Osteoblast (primary cell): ENCODE measurements at regions not wholly inside any gene's neighbourhood (a gene's known extent, or its start where the extent isn't known, plus 50 kb on each side); places are given as distances from the start of the nearest gene placed in this dataset.

Experiments
- DNase-seq: peaks from one replicate; pipeline ENCODE4 v3.0.0; 2011; ENCODE audit warnings: low spot score, mixed read lengths; ENCODE audit not compliant: insufficient read length; ENCODE audit errors: missing footprints
- H2AFZ ChIP-seq: 2 replicates; pipeline ENCODE4 v1.6.0; 2011; ENCODE audit warnings: mild to moderate bottlenecking, low read length
- H3K27ac ChIP-seq: 2 replicates; pipeline ENCODE4 v1.5.1; 2011; ENCODE audit warnings: mild to moderate bottlenecking, low read depth, low read length, moderate library complexity
- H3K27me3 ChIP-seq: 2 replicates; pipeline ENCODE4 v1.6.0; 2012; ENCODE audit warnings: mild to moderate bottlenecking, control low read depth, inconsistent platforms, low read length, moderate library complexity; ENCODE audit not compliant: insufficient read depth
- H3K36me3 ChIP-seq: 2 replicates; pipeline ENCODE4 v1.5.1; 2011; ENCODE audit warnings: mild to moderate bottlenecking, low read length, control low read depth, moderate library complexity; ENCODE audit not compliant: insufficient read depth
- H3K4me1 ChIP-seq: 2 replicates; pipeline ENCODE4 v1.5.1; 2011; ENCODE audit warnings: mild to moderate bottlenecking, low read length, control low read depth, moderate library complexity; ENCODE audit not compliant: insufficient read depth
- H3K4me2 ChIP-seq: 2 replicates; pipeline ENCODE4 v1.6.0; 2011; ENCODE audit warnings: mild to moderate bottlenecking, low read length; ENCODE audit not compliant: insufficient read depth
- H3K4me3 ChIP-seq: fragments of 200-600 bp; sonication (generic); 3 replicates; pipeline ENCODE4 v1.5.1; 2012; ENCODE audit warnings: mild to moderate bottlenecking, low read length, inconsistent platforms; ENCODE audit not compliant: insufficient read depth
- H3K79me2 ChIP-seq: 2 replicates; pipeline ENCODE4 v1.6.0; 2012; ENCODE audit warnings: mild to moderate bottlenecking, low read length, control low read depth, inconsistent platforms; ENCODE audit not compliant: insufficient read depth
- H3K9me3 ChIP-seq: 2 replicates; pipeline ENCODE4 v1.5.1; 2011; ENCODE audit warnings: low read depth, low read length, control low read depth
- H4K20me1 ChIP-seq: 2 replicates; pipeline ENCODE4 v1.6.0; 2012; ENCODE audit warnings: mild to moderate bottlenecking, low read length, control low read depth; ENCODE audit not compliant: insufficient read depth
- CTCF ChIP-seq: IDR thresholded peaks from 2 replicates; pipeline ENCODE4 v1.5.1; 2011; ENCODE audit warnings: mild to moderate bottlenecking, low read depth, low read length, moderate library complexity; ENCODE audit errors: extremely low read depth

DNA sequence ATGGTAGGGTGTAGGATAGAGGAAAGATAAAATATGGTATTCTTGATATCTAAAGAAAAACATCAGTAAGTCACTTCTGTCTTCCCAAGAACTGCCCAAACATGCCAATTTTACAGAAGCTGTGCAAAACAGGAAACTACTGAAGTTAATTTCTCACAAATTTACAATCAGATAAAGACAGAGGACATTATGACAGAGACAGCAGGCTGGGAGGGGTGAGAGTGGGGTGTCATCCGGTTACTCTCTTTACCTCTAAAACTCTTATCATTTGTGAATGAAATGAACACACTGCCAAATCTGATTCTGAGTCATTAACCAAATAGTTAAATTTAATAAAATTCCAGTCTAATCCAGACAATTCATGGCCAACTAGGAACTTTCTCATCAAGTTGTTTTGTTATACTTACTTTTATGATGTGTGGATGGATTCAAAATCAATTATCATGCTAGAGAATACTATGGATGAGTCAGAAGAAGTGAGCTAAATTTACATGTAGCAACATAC lies 323.2 kb upstream of the MEX3C start:
- no peak for TF ChIP-seq CTCF
- no peaks in the 10 kb centered on the region for H4K20me1 ChIP-seq

DNA sequence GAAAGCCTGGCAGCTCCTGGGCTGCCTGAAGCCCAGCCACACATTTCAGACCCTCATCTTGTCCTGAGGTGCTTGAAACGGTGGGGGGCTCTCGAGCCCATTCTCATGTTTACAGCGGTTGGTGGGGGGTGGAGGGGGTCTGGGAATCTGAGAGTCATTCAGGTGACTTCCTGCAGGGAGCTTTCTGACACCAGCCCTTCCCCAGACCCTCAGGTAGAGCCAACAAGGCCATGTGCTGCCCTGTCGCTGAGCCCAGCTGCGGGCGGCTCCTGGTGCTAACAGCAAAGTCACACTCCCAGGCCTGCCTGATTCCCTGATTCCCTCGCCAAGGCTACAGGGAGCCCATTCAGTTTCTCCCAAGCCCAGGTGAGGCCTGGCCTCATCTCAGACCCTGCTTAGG lies 324.9 kb upstream of the MEX3C start:
- Histone ChIP-seq H4K20me1 (no peaks in the 10 kb centered on the region), H2AFZ (no peak overlapping the region), H3K27ac (no peak overlapping the region), H3K4me1 (no peaks in the 10 kb centered on the region), H3K9me3 (no peaks in the 10 kb centered on the region), H3K36me3 (no peaks in the 10 kb centered on the region), H3K4me3 (no peak overlapping the region), H3K4me2 (no peak overlapping the region), H3K27me3 (no peaks in the 10 kb centered on the region), H3K79me2 (no peaks in the 10 kb centered on the region)
- TF ChIP-seq CTCF, result no peak
- no peak for DNase-seq

More for the DNA sequence above, 323.2 kb upstream of the MEX3C start:
- Histone ChIP-seq H3K4me2 (no peak overlapping the region), H3K79me2 (no peaks in the 10 kb centered on the region), H3K4me1 (no peaks in the 10 kb centered on the region), H3K9me3 (no peaks in the 10 kb centered on the region), H3K36me3 (no peaks in the 10 kb centered on the region), H3K27me3 (no peaks in the 10 kb centered on the region), H3K27ac (no peak overlapping the region), H3K4me3 (no peak overlapping the region), H2AFZ (no peak overlapping the region)
- DNase-seq, result no peak

DNA sequence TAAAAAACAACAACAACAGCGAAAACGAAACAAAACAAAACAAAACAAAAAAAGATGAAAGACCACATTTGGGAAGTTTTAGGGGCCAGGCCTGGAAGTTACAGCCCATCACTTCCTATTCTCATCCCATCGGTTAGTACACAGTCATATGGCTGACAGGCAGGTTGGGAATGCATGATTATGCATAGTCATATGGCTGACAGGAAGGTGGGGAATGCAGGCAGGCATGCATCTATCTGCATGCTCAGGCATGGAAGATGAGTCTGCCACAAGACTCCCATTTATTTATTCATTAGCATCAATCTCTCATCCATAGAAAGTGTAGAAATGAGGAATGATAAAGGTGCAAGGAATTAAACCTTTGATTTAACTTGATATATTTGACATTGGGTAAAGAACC lies 325.3 kb upstream of the MEX3C start:
- H3K4me1 ChIP-seq, result no peaks in the 10 kb centered on the region
- H4K20me1 ChIP-seq, result no peaks in the 10 kb centered on the region
- no peaks in the 10 kb centered on the region for H3K9me3 ChIP-seq
- no peak overlapping the region for H3K4me3 ChIP-seq
- TF ChIP-seq CTCF, result no peak
- no peaks in the 10 kb centered on the region for H3K36me3 ChIP-seq
- H3K79me2 ChIP-seq, result no peaks in the 10 kb centered on the region
- no peak for DNase-seq
- no peak overlapping the region for H3K4me2 ChIP-seq
- H3K27me3 ChIP-seq, result no peaks in the 10 kb centered on the region
- no peak overlapping the region for H2AFZ ChIP-seq
- no peak overlapping the region for H3K27ac ChIP-seq

DNA sequence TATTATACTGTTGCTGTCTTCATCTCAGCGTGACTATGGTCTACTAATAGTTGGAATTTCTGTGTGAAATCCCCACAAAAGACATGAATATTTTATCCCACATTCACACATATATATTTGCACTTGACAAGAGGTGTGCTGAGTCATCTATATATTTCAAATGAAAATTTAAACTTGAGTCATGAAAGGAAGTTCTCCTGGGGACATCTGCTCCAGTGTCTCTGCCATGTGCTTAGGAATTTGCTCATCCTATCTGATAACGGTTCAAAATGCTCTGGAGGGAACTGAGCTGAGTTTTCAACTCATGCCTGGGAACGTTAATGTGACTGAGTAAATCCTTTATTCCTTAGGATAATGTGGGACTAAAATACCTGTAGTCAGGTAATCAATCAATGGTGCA lies 326.2 kb upstream of the MEX3C start:
- Histone ChIP-seq H3K27ac (no peak overlapping the region), H3K36me3 (no peaks in the 10 kb centered on the region), H2AFZ (no peak overlapping the region), H3K4me2 (no peak overlapping the region), H3K4me3 (no peak overlapping the region), H3K79me2 (no peaks in the 10 kb centered on the region), H3K9me3 (no peaks in the 10 kb centered on the region), H3K27me3 (no peaks in the 10 kb centered on the region), H3K4me1 (no peaks in the 10 kb centered on the region), H4K20me1 (no peaks in the 10 kb centered on the region)
- DNase-seq, result no peak
- TF ChIP-seq CTCF, result no peak
